ENCODE measurements at regions not wholly inside any gene's neighbourhood (a gene's known extent, or its start where the extent isn't known, plus 50 kb on each side); places are given as distances from the start of the nearest gene placed in this dataset.
"Not testable (repeated sequence)": the region's sequence is repeated elsewhere in the genome, so short reads cannot be mapped to it uniquely, and the experiment has no call there.

DNA sequence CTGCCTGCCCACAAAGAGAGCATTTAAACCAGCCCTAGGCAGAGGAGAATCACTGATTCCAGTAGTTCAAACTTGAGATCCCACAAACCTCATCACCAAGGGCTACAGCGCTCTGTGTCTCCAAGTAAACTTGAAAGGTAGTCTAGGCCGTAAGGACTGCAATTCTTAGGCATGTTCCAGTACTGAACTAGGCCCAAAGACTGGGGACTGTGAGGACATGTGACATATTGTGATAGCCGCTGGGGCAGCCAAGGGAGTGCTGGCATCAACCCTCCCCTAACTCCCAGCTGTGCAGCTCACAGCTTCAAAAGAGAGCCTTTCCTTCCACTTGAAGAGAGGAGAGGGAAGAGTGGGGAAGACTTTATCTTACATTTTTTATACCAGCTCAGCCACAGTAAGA lies 291.0 kb upstream of the PRR16 start:
- no peaks in the 10 kb centered on the region for H3K36me3 ChIP-seq (ENCODE audit: low read depth, missing control alignments)
- intact Hi-C loops (cut with DNase I; ENCODE audit: low total_unique reads), result no loop called here
- H3K9me3 ChIP-seq, result no peaks in the 10 kb centered on the region
- H3K4me1 ChIP-seq, result no peaks in the 10 kb centered on the region
- no peak for DNase-seq
- 89 to 93% methylated on average over 2 to 3 of the region's 3 CpGs for WGBS, 2 donors
- no peaks in the 10 kb centered on the region for H3K27me3 ChIP-seq
- no peak for TF ChIP-seq POLR2A (IDR thresholded peaks at IDR 0.05)
- TF ChIP-seq, protein P1, sequence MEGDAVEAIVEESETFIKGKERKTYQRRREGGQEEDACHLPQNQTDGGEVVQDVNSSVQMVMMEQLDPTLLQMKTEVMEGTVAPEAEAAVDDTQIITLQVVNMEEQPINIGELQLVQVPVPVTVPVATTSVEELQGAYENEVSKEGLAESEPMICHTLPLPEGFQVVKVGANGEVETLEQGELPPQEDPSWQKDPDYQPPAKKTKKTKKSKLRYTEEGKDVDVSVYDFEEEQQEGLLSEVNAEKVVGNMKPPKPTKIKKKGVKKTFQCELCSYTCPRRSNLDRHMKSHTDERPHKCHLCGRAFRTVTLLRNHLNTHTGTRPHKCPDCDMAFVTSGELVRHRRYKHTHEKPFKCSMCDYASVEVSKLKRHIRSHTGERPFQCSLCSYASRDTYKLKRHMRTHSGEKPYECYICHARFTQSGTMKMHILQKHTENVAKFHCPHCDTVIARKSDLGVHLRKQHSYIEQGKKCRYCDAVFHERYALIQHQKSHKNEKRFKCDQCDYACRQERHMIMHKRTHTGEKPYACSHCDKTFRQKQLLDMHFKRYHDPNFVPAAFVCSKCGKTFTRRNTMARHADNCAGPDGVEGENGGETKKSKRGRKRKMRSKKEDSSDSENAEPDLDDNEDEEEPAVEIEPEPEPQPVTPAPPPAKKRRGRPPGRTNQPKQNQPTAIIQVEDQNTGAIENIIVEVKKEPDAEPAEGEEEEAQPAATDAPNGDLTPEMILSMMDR (IDR thresholded peaks at IDR 0.05), result no peak
- H3K27ac ChIP-seq, result no peak overlapping the region
- no peak overlapping the region for H3K4me3 ChIP-seq

- no peak overlapping the region for H3K4me3 ChIP-seq
- WGBS, 2 donors, result 89 to 92% methylated on average over 2 of the region's 2 CpGs
- no peaks in the 10 kb centered on the region for H3K36me3 ChIP-seq (ENCODE audit: low read depth, missing control alignments)
- no peaks in the 10 kb centered on the region for H3K9me3 ChIP-seq
- H3K27ac ChIP-seq, result no peak overlapping the region
- no peaks in the 10 kb centered on the region for H3K27me3 ChIP-seq
- intact Hi-C loops (cut with DNase I; ENCODE audit: low total_unique reads), result no loop called here
- no peaks in the 10 kb centered on the region for H3K4me1 ChIP-seq
- no peak for TF ChIP-seq POLR2A (IDR thresholded peaks at IDR 0.05)
- TF ChIP-seq, protein P1 (IDR thresholded peaks at IDR 0.05), result no peak
- no peak for DNase-seq
Measured at GRCh38 chr5:120174089-120174488, 290.0 kb upstream of the PRR16 start.

DNA sequence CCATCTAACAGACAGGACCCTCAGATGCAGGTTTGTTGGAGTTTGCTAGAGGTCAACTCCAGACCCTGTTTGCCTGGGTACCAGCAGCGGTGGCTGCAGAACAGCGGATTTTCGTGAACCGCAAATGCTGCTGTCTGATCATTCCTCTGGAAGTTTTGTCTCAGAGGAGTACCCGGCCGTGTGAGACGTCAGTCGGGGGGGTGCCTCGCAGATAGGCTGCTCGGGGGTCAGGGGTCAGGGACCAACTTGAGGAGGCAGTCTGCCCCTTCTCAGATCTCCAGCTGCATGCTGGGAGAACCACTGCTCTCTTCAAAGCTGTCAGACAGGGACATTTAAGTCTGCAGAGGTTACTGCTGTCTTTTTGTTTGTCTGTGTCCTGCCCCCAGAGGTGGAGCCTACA lies 282.9 kb upstream of the PRR16 start:
- H3K36me3 ChIP-seq (ENCODE audit: low read depth, missing control alignments); intact Hi-C loops (cut with DNase I; ENCODE audit: low total_unique reads); H3K9me3 ChIP-seq; DNase-seq; H3K27ac ChIP-seq; H3K4me1 ChIP-seq; H3K4me3 ChIP-seq; H3K27me3 ChIP-seq: not testable (repeated sequence)
- WGBS, 2 donors, result 86 to 89% methylated on average over 10 of the region's 10 CpGs

DNA sequence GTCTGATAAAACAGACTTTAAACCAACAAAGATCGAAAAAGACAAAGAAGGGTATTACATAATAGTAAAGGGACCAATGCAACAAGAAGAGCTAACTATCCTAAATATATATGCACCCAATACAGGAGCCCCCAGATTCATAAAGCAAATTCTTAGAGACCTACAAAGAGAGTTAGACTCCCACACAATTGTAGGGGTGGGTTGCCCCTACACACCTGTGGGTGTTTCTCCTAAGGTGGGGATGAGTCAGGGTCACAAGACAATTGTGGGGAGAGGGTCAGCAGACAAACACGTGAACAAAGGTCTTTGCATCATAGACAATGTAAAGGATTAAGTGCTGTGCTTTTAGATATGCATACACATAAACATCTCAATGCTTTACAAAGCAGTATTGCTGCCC lies 269.4 kb upstream of the PRR16 start:
- 79 to 83% methylated on average over 2 of the region's 2 CpGs for WGBS, 2 donors

GRCh38 chr5:120199559-120199958 lies 264.5 kb upstream of the PRR16 start:
- no peaks in the 10 kb centered on the region for H3K4me1 ChIP-seq
- TF ChIP-seq POLR2A (IDR thresholded peaks at IDR 0.05), result no peak
- TF ChIP-seq, protein P1 (IDR thresholded peaks at IDR 0.05), result no peak
- no peaks in the 10 kb centered on the region for H3K9me3 ChIP-seq
- no peak overlapping the region for H3K4me3 ChIP-seq
- no peaks in the 10 kb centered on the region for H3K27me3 ChIP-seq
- H3K36me3 ChIP-seq (ENCODE audit: low read depth, missing control alignments), result no peaks in the 10 kb centered on the region
- no peak for DNase-seq
- intact Hi-C loops (cut with DNase I; ENCODE audit: low total_unique reads), result no loop called here
- no peak overlapping the region for H3K27ac ChIP-seq
- 55 to 77% methylated on average over 3 of the region's 3 CpGs for WGBS, 2 donors

More for the DNA sequence above, 269.4 kb upstream of the PRR16 start:
- H3K9me3 ChIP-seq; H3K27ac ChIP-seq; H3K36me3 ChIP-seq (ENCODE audit: low read depth, missing control alignments); intact Hi-C loops (cut with DNase I; ENCODE audit: low total_unique reads); H3K27me3 ChIP-seq; H3K4me1 ChIP-seq; DNase-seq; H3K4me3 ChIP-seq: not testable (repeated sequence)

GRCh38 chr5:120207129-120207528 lies 257.0 kb upstream of the PRR16 start:
- Histone ChIP-seq H3K4me3 (no peak overlapping the region), H3K9me3 (no peaks in the 10 kb centered on the region), H3K27ac (no peak overlapping the region), H3K36me3 (ENCODE audit: low read depth, missing control alignments) (no peaks in the 10 kb centered on the region), H3K4me1 (no peaks in the 10 kb centered on the region), H3K27me3 (no peaks in the 10 kb centered on the region)
- intact Hi-C loops (cut with DNase I; ENCODE audit: low total_unique reads), result no loop called here
- TF ChIP-seq POLR2A (IDR thresholded peaks at IDR 0.05), result no peak
- TF ChIP-seq, protein P1 (IDR thresholded peaks at IDR 0.05), result no peak
- DNase-seq, result no peak
